H1 (cell line): ENCODE measurements at regions not wholly inside any gene's neighbourhood (a gene's known extent, or its start where the extent isn't known, plus 50 kb on each side); places are given as distances from the start of the nearest gene placed in this dataset.

Experiments used
- CTCF ChIA-PET: fragments of 300-600 bp; sonication (Branson Sonifier 250); formaldehyde crosslinking; loops from one replicate; lab custom pipeline; 2021; ENCODE audit not compliant: partially characterized antibody; lab: Charles Lee
- POLR2A ChIA-PET: fragments of 300-600 bp; sonication (Branson Sonifier 250); formaldehyde crosslinking; loops from one replicate; lab custom pipeline; 2021; ENCODE audit warnings: inconsistent platforms; ENCODE audit not compliant: partially characterized antibody; lab: Charles Lee
- DNase-seq, 2 experiments: peaks; one replicate each; pipeline versions ENCODE4 v3.0.0 to v3.0.0-alpha.2; 2010 to 2022; ENCODE audit warnings: low spot score in 2 of 2, low read depth in 1 of 2, mixed read lengths in 1 of 2
- FAIRE-seq: peaks from 2 replicates; lab custom pipeline; 2011; peaks lifted over from hg19 to GRCh38; lab: Jason Lieb, UNC
- H2AFZ ChIP-seq: 2 replicates; pipeline ENCODE4 v1.8.1; 2012; ENCODE audit warnings: low read length, inconsistent platforms
- H2AK5ac ChIP-seq: 2 replicates; pipeline ENCODE4 v1.6.1; 2013; ENCODE audit warnings: low read depth, low read length
- H2BK120ac ChIP-seq: replicated peaks from 2 replicates; pipeline ENCODE3; 2013; ENCODE audit warnings: low read depth, low read length, inconsistent platforms
- H2BK12ac ChIP-seq: 2 replicates; pipeline ENCODE4 v1.6.1; 2013; ENCODE audit warnings: low read depth, low read length
- H2BK15ac ChIP-seq: 2 replicates; pipeline ENCODE4 v1.6.1; 2013; ENCODE audit warnings: low read length
- H2BK20ac ChIP-seq: 2 replicates; pipeline ENCODE4 v1.6.1; 2013; ENCODE audit warnings: low read length
- H2BK5ac ChIP-seq: 2 replicates; pipeline ENCODE4 v1.6.1; 2013; ENCODE audit warnings: low read depth, low read length
- H3K14ac ChIP-seq: 2 replicates; pipeline ENCODE4 v1.6.1; 2013; ENCODE audit warnings: inconsistent platforms; ENCODE audit not compliant: insufficient read length
- H3K18ac ChIP-seq: 2 replicates; pipeline ENCODE4 v1.6.1; 2013; ENCODE audit warnings: low read length; ENCODE audit errors: extremely low read depth
- H3K23ac ChIP-seq: 2 replicates; pipeline ENCODE4 v1.6.1; 2013; ENCODE audit warnings: inconsistent platforms; ENCODE audit not compliant: insufficient read length
- H3K23me2 ChIP-seq: 2 replicates; pipeline ENCODE4 v1.6.1; 2013; ENCODE audit warnings: low read depth, low read length
- H3K27ac ChIP-seq: 2 replicates; pipeline ENCODE4 v1.6.1; 2011; ENCODE audit warnings: low read depth, low read length, inconsistent platforms
- H3K27me3 ChIP-seq, 4 experiments: replicated peaks in 1 of 4; 1 replicate in 1 of 4; 2 replicates in 3 of 4; pipeline versions ENCODE4 v1.6.1 to v1.8.1; 2011 to 2013; ENCODE audit warnings: low read length in 3 of 4, mild to moderate bottlenecking in 3 of 4, inconsistent platforms in 2 of 4, mixed read lengths in 2 of 4, moderate library complexity in 1 of 4; ENCODE audit not compliant: control insufficient read depth in 3 of 4, insufficient read depth in 3 of 4; ENCODE audit errors: extremely low read depth in 1 of 4
- H3K36me3 ChIP-seq, 4 experiments: 2 replicates each; pipeline versions ENCODE4 v1.6.1 to v1.8.1; 2011 to 2013; ENCODE audit warnings: mild to moderate bottlenecking in 4 of 4, low read length in 3 of 4, moderate library complexity in 2 of 4, control low read depth in 1 of 4, inconsistent platforms in 1 of 4; ENCODE audit not compliant: insufficient read depth in 4 of 4, control insufficient read depth in 2 of 4
- H3K4ac ChIP-seq: replicated peaks from 2 replicates; pipeline ENCODE3; 2013; ENCODE audit warnings: low read length, low read depth, mixed read lengths, inconsistent platforms; ENCODE audit not compliant: insufficient read length
- H3K4me1 ChIP-seq, 4 experiments: replicated peaks in 1 of 4; 1 replicate in 1 of 4; 2 replicates in 3 of 4; pipeline versions ENCODE4 v1.6.1 to v1.8.1; 2011 to 2013; ENCODE audit warnings: low read length in 3 of 4, inconsistent platforms in 2 of 4, mixed read lengths in 1 of 4; ENCODE audit not compliant: insufficient read depth in 4 of 4, control insufficient read depth in 3 of 4
- H3K4me2 ChIP-seq, 2 experiments: 2 replicates each; pipeline versions ENCODE4 v1.6.1 to v1.8.1; 2011 to 2013; ENCODE audit warnings: low read depth in 2 of 2, low read length in 2 of 2, control low read depth in 1 of 2, inconsistent platforms in 1 of 2, mild to moderate bottlenecking in 1 of 2; ENCODE audit not compliant: insufficient read depth in 1 of 2
- H3K4me3 ChIP-seq, 4 experiments: fragments of 200-600, 300-600 bp in 1 of 4; sonication (generic), shearing (Covaris generic), sonication (Bioruptor Twin) in 1 of 4; 2 replicates each; pipeline versions ENCODE4 v1.5.1 to v1.8.1; 2011 to 2016; ENCODE audit warnings: low read length in 4 of 4, low read depth in 3 of 4, control low read depth in 2 of 4, inconsistent platforms in 2 of 4, mild to moderate bottlenecking in 2 of 4, mixed read lengths in 1 of 4, moderate library complexity in 1 of 4; ENCODE audit not compliant: insufficient read depth in 2 of 4; ENCODE audit errors: extremely low read depth in 1 of 4
- H3K56ac ChIP-seq: replicated peaks from 2 replicates; pipeline ENCODE3; 2013; ENCODE audit warnings: low read depth, mild to moderate bottlenecking, mixed read lengths, low read length, inconsistent platforms; ENCODE audit not compliant: insufficient read length
- H3K79me1 ChIP-seq: 2 replicates; pipeline ENCODE4 v1.6.1; 2013; ENCODE audit warnings: low read depth, low read length, control low read depth
- H3K79me2 ChIP-seq, 2 experiments: 2 replicates each; pipeline versions ENCODE4 v1.6.1 to v1.8.1; 2012 to 2013; ENCODE audit warnings: low read length in 2 of 2, mild to moderate bottlenecking in 2 of 2, inconsistent platforms in 1 of 2; ENCODE audit not compliant: insufficient read depth in 2 of 2, control insufficient read depth in 1 of 2
- H3K9ac ChIP-seq, 4 experiments: replicated peaks in 1 of 4; 1 replicate in 1 of 4; 2 replicates in 3 of 4; pipeline versions ENCODE4 v1.6.1 to v1.8.1; 2011 to 2013; ENCODE audit warnings: low read depth in 3 of 4, low read length in 3 of 4, control low read depth in 2 of 4, mild to moderate bottlenecking in 2 of 4, moderate library complexity in 2 of 4, inconsistent platforms in 1 of 4; ENCODE audit errors: extremely low read depth in 1 of 4
- H3K9me3 ChIP-seq, 2 experiments: 2 replicates each; pipeline versions ENCODE4 v1.6.1 to v1.8.1; 2012 to 2013; ENCODE audit warnings: mild to moderate bottlenecking in 2 of 2, moderate library complexity in 2 of 2, control low read depth in 1 of 2, inconsistent platforms in 1 of 2, low read depth in 1 of 2, low read length in 1 of 2, mixed read lengths in 1 of 2; ENCODE audit not compliant: insufficient read depth in 2 of 2
- H4K20me1 ChIP-seq, 2 experiments: replicated peaks in 1 of 2; 2 replicates each; pipeline versions ENCODE3 to v1.8.1; 2011 to 2013; ENCODE audit warnings: inconsistent platforms in 2 of 2, low read length in 2 of 2, mild to moderate bottlenecking in 1 of 2; ENCODE audit not compliant: insufficient read depth in 2 of 2, control insufficient read depth in 1 of 2
- H4K5ac ChIP-seq: 2 replicates; pipeline ENCODE4 v1.6.1; 2013; ENCODE audit warnings: low read length, low read depth, mixed read lengths, inconsistent platforms; ENCODE audit not compliant: insufficient read length
- H4K8ac ChIP-seq: 2 replicates; pipeline ENCODE4 v1.8.0; 2013; ENCODE audit warnings: mild to moderate bottlenecking, moderate library complexity, low read length, inconsistent platforms; ENCODE audit not compliant: insufficient read depth; ENCODE audit errors: extremely low read depth
- H4K91ac ChIP-seq: replicated peaks from 2 replicates; pipeline ENCODE3; 2013; ENCODE audit warnings: low read length, mixed read lengths, inconsistent platforms; ENCODE audit not compliant: insufficient read length
- CBX5 ChIP-seq: fragments of 300-800, 300-1000 bp; sonication (generic); IDR thresholded peaks from 2 replicates; pipeline ENCODE4 v1.7.1; 2016; ENCODE audit warnings: antibody characterized with exemption, low read length, low read depth
- TBP ChIP-seq: IDR thresholded peaks from 2 replicates; pipeline ENCODE4 v1.6.1; 2011; ENCODE audit warnings: low read depth, low read length, improper control_type of control experiment

DNA sequence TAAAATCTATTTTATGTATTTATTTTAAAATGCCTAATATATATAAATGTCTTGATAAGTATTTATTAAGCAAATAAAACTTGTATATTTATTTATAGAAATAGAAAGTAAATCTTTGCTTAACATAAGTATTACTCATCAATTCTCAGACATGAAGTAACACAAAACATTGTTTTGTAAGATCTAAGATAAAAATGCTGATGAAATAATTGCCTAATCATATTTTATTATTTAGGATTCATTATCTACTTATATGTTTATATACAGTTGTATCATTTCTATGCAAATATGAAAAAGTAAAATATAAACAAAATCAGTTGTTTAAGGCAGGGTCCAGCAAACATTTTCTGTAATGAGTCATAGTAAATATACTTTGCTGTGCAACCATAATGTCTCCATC lies 507.8 kb upstream of the CNTN5 start:
- Histone ChIP-seq H2BK20ac (no peak overlapping the region), H3K4me3 (no peak overlapping the region), H3K4me1 (no peaks in the 10 kb centered on the region), H3K9me3 (0 out of 4 replicates have a peak, but pooled peaks cover 0 to under 1% of the 10 kb centered on the region in 2 experiments), H3K27me3 (no peaks in the 10 kb centered on the region), H2BK12ac (no peak overlapping the region), H3K23ac (no peak overlapping the region), H4K8ac (no peak overlapping the region), H3K4ac (no peak overlapping the region), H3K23me2 (no peaks in the 10 kb centered on the region), H4K91ac (no peak overlapping the region), H2BK5ac (no peak overlapping the region), H2BK120ac (no peak overlapping the region), H2AFZ (no peak overlapping the region), H3K9ac (no peak overlapping the region), H3K36me3 (no peaks in the 10 kb centered on the region), H2BK15ac (no peak overlapping the region), H3K18ac (no peak overlapping the region), H3K4me2 (no peak overlapping the region), H2AK5ac (no peak overlapping the region), H3K14ac (no peak overlapping the region), H4K20me1 (no peaks in the 10 kb centered on the region), H3K79me2 (no peaks in the 10 kb centered on the region), H3K79me1 (no peaks in the 10 kb centered on the region), H3K56ac (no peak overlapping the region), H3K27ac (no peak overlapping the region), H4K5ac (no peak overlapping the region)
- no peak for TF ChIP-seq TBP
- no peak for TF ChIP-seq CBX5
- ChIA-PET POLR2A (no interaction called here), CTCF (no interaction called here)
- DNase-seq = no peak
- no peak for FAIRE-seq
